ENCODE measurements at regions not wholly inside any gene's neighbourhood (a gene's known extent, or its start where the extent isn't known, plus 50 kb on each side); places are given as distances from the start of the nearest gene placed in this dataset.
A peak's percentile ranks its signal among the peaks of the same experiment; 100 is the strongest.

DNA sequence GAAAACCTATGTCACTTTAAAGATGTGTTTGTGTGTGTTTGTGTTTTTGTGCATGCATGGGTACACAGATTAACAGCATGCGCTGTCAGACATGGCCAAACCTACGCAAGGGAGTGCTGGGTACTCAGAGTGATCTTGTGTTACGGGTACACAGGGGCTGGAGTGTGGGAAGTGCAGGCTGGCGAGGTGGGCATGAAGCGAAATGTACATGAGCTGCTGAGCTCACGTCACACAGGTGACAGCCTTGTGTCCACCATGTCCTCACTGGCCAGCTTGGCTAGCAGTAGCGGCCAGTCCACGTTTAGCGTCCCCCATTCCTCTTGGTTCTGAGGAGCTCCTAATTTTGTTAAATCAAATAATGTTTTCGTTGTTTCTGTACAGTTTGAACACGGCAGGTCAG, 979.7 kb upstream of the TMEM132C start:
- H4K5ac ChIP-seq (ENCODE audit: insufficient read length, low read depth, low read length), result no peak overlapping the region
- no peak overlapping the region for H3K56ac ChIP-seq (replicated peaks; ENCODE audit: insufficient read length, low read depth, low read length)
- H2BK5ac ChIP-seq (ENCODE audit: low read depth, low read length), result no peak overlapping the region
- H4K20me1 ChIP-seq (replicated peaks in 1 of 2; ENCODE audit: control insufficient read depth in 1 of 2, insufficient read depth in 2 of 2, low read length in 2 of 2), result no peaks in the 10 kb centered on the region
- H2BK120ac ChIP-seq (replicated peaks; ENCODE audit: low read depth, low read length), result no peak overlapping the region
- no peaks in the 10 kb centered on the region for H3K79me1 ChIP-seq (ENCODE audit: low read depth, low read length)
- H3K23me2 ChIP-seq (ENCODE audit: low read depth, low read length), result no peaks in the 10 kb centered on the region
- H3K27me3 ChIP-seq (replicated peaks in 1 of 4; ENCODE audit: control insufficient read depth in 3 of 4, extremely low read depth in 1 of 4, insufficient read depth in 3 of 4, low read length in 3 of 4), result no peaks in the 10 kb centered on the region
- FAIRE-seq (no peak), DNase-seq (ENCODE audit: low read depth in 1 of 2, low spot score in 2 of 2) (no peak)
- H3K4me1 ChIP-seq (replicated peaks in 1 of 4; ENCODE audit: control insufficient read depth in 3 of 4, insufficient read depth in 4 of 4, low read length in 3 of 4), result no peaks in the 10 kb centered on the region
- H3K9ac ChIP-seq (replicated peaks in 1 of 4; ENCODE audit: extremely low read depth in 1 of 4, low read depth in 3 of 4, low read length in 3 of 4), result no peak overlapping the region
- peak overlapping the region; percentile 4; the same call in 1 of the 2 replicates for H2AK5ac ChIP-seq (ENCODE audit: low read depth, low read length)
- H3K4me2 ChIP-seq (ENCODE audit: insufficient read depth in 1 of 2, low read depth in 2 of 2, low read length in 2 of 2), result no peak overlapping the region
- CTCF ChIA-PET (ENCODE audit: partially characterized antibody), result interaction anchor here (1.0 to 2.1 kb wide), 5 partner anchors 10 to 178 kb away, joined by 3 to 11 read pairs (median 3); no protein-coding TSS in a partner anchor
- H4K91ac ChIP-seq (replicated peaks; ENCODE audit: insufficient read length, low read length), result no peak overlapping the region
- H3K27ac ChIP-seq (ENCODE audit: low read depth, low read length), result no peak overlapping the region
- H3K4me3 ChIP-seq (ENCODE audit: extremely low read depth in 1 of 4, insufficient read depth in 2 of 4, low read depth in 3 of 4, low read length in 4 of 4), result no peak overlapping the region
- no peak overlapping the region for H3K14ac ChIP-seq (ENCODE audit: insufficient read length)
- H2BK20ac ChIP-seq (ENCODE audit: low read length), result no peak overlapping the region
- H2AFZ ChIP-seq (ENCODE audit: low read length), result no peak overlapping the region
- POLR2A ChIA-PET (ENCODE audit: partially characterized antibody), result no interaction called here
- no peak overlapping the region for H4K8ac ChIP-seq (ENCODE audit: extremely low read depth, insufficient read depth, low read length)
- no peak overlapping the region for H3K4ac ChIP-seq (replicated peaks; ENCODE audit: insufficient read length, low read depth, low read length)
- no peaks in the 10 kb centered on the region for H3K79me2 ChIP-seq (ENCODE audit: control insufficient read depth in 1 of 2, insufficient read depth in 2 of 2, low read length in 2 of 2)
- no peak overlapping the region for H2BK12ac ChIP-seq (ENCODE audit: low read depth, low read length)
- no peak overlapping the region for H3K23ac ChIP-seq (ENCODE audit: insufficient read length)
- no peaks in the 10 kb centered on the region for H3K9me3 ChIP-seq (ENCODE audit: insufficient read depth in 2 of 2, low read depth in 1 of 2, low read length in 1 of 2)
- H3K18ac ChIP-seq (ENCODE audit: extremely low read depth, low read length), result no peak overlapping the region
- no peak overlapping the region for H2BK15ac ChIP-seq (ENCODE audit: low read length)
- H3K36me3 ChIP-seq (ENCODE audit: control insufficient read depth in 2 of 4, insufficient read depth in 4 of 4, low read length in 3 of 4), result no peaks in the 10 kb centered on the region
- 95% methylated on average over 11 of the region's 11 CpGs; no CpG with 5 or more reads in 1 of the 2 experiments for WGBS, 2 experiments (ENCODE audit: extremely low coverage in 1 of 2, insufficient coverage in 1 of 2, insufficient read length in 1 of 2, insufficient replicate concordance in 2 of 2, low coverage in 1 of 2, low lambda C conversion rate in 2 of 2, missing lambda C conversion rate in 1 of 2)
- TF ChIP-seq HDAC6 (IDR thresholded peaks at IDR 0.05; ENCODE audit: low read depth, low read length) (no peak), CEBPB (IDR thresholded peaks at IDR 0.05; ENCODE audit: low read depth, low read length) (no peak), SP2 (IDR thresholded peaks at IDR 0.05; ENCODE audit: low read length) (no peak), HDAC2 (IDR thresholded peaks at IDR 0.05; ENCODE audit: borderline replicate concordance in 1 of 2, low read depth in 2 of 2, low read length in 2 of 2) (no peak), ASH2L (IDR thresholded peaks at IDR 0.05; ENCODE audit: low read length) (no peak), POLR2AphosphoS5 (IDR thresholded peaks at IDR 0.05; ENCODE audit: low read depth, low read length) (no peak), ZNF274 (IDR thresholded peaks at IDR 0.05; ENCODE audit: borderline replicate concordance, extremely low read depth, low read length) (no peak), RAD21 (IDR thresholded peaks at IDR 0.05 in 1 of 2, conservative IDR thresholded peaks at IDR 0.05 in 1 of 2; ENCODE audit: low read depth in 2 of 2, low read length in 2 of 2) (no peak), TEAD4 (IDR thresholded peaks at IDR 0.05; ENCODE audit: low read depth, low read length) (no peak), JUN (IDR thresholded peaks at IDR 0.05; ENCODE audit: low read depth, low read length) (no peak), PHF8 (conservative IDR thresholded peaks at IDR 0.05; ENCODE audit: low read depth, low read length) (no peak), EP300 (IDR thresholded peaks at IDR 0.05; ENCODE audit: borderline replicate concordance in 1 of 2, low read depth in 2 of 2, low read length in 2 of 2) (no peak)
- TF ChIP-seq, protein P1, sequence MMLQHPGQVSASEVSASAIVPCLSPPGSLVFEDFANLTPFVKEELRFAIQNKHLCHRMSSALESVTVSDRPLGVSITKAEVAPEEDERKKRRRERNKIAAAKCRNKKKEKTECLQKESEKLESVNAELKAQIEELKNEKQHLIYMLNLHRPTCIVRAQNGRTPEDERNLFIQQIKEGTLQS (IDR thresholded peaks at IDR 0.05; ENCODE audit: insufficient read depth, low read depth, low read length), result no peak
